DMS 273 treated with DMSO at 0.1 percent for 48 hours (cell line): ENCODE measurements at regions not wholly inside any gene's neighbourhood (a gene's known extent, or its start where the extent isn't known, plus 50 kb on each side); places are given as distances from the start of the nearest gene placed in this dataset.

Experiments used
- DNase-seq: peaks from one replicate; lab custom pipeline; 2025; lab: John Stamatoyannopoulos, UW

DNA sequence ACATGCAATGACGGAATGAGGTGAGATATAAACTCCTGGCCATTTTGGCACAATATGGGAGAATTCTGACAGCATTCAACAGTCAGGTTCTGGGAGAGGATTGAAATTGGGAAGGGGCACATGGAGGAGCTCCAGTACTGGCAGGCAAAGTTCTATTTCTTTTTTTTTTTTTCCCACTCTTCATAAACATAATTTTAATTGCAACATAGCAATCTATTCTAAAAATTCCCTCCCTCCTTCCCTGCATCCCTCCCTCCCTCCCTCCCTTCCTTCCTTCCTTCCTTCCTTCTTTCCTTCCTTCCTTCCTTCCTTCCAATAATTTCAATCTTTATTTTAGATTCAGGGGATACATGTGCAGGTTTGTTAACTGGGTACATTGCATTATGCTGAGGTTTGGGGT is 93.2 kb downstream of the PTCSC3 start:
- DNase-seq, result no peak

DNA sequence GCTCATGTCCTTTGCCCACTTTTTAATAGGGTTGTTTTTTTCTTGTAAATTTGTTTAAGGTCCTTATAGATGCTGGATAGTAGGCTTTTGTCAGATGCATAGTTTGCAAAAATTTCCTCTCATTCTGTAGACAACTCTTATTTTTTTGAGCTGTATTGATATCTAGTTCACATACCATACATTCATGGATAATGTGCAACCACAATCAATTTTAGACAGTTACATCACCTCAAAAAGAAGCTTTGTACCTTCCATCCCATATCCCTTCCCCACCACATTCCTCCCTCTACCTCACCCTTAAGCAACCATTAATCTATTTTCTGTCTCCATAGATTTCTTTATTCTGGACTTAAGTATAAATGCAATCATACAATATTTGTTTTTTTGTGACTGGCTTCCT is 98.4 kb downstream of the PTCSC3 start:
- DNase-seq, result no peak

- no peak for DNase-seq
These were observed 100.3 kb downstream of the PTCSC3 start for GRCh38 chr14:36076197-36076596.

GRCh38 chr14:36075203-36075602 is 101.3 kb downstream of the PTCSC3 start:
- no peak for DNase-seq

DNA sequence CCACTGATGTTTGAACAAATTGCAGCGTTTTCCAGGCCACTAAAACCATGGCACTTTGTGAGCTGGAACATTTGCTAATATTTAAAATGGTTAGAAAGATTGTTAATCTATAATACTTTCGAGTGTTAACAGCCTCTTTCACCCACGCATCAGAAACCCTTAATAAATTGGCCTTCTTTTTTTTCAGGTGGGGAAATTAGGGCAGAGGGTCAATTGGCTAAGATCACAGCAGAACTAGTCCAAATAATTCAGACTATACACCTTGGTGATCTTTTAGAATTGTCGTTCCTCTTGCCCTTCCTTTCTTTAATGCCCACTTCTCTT is 105.8 kb downstream of the PTCSC3 start:
- no peak for DNase-seq

DNA sequence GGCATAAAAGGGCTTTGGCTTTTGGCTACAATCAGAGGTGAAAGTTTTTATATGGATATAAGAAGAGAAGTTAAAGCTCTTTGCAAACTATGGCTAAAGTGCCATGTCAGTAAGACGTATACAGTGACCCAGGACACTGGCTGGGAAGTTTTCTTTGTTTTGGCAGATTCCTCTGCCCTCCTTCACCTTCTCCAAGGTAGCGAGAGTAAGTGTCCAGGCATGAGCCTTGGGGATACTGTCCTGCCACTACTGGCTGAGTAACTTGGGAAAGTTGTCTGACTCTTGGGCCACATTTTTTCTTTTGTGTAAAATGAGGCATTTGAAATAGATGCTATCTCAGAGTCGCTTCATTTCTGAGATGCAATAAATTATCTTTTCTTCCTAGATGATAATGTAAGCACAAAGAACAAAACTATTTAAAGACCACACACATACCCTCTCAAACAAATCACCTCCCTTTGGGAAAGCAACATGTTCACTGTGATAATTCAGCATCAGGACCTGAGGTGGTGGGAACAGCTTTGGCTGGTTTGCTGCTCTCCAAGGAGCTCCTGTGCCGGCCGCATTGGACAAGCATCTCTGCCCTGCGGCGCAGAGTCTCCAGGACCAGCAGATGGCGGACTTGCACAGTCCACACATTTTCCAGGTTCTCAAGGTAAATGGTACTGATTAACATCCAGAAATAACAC is 106.3 kb downstream of the PTCSC3 start:
- peak; percentile 4 for DNase-seq

DNA sequence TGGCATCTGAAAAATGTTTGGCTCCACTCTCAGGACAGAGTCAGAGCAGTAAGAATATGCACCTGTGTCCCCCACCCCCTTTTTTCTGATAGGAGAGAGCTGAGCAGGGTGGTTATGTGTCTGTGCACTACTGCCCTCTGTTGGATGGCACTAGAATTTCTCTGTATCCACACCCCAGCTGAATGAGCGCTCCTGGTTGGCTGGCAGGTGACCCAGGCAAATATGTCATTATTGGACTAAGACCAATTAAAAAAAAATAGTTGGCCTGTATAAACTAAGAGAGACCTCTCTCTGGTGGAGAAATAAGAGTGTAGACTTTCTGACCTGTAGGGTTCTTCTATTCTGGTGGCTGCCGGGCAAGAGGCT is 107.0 kb downstream of the PTCSC3 start:
- peak; percentile 4 for DNase-seq

GRCh38 chr14:36068777-36069534 is 107.6 kb downstream of the PTCSC3 start:
- no peak for DNase-seq

- no peak for DNase-seq
These were observed 108.9 kb downstream of the PTCSC3 start for GRCh38 chr14:36067428-36068187.

DNA sequence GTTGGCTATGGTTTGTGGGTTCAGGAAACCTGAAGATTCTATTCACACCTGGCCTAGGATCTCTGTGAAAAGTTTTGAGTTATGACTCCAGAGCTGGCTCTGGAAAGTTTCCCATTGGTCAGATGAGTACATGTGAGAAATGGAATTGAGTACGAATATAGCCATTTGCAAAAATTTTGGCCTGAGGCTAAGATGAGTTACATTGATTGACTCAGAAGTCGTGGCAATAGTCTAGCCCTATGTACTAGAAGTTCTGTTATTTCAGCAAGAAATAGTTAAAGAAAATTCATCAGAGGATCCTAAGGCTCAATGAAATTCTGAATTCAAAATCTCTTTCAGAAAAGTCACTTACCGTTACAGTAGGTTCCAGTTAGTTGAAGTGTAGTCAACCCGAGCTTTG is 109.9 kb downstream of the PTCSC3 start:
- no peak for DNase-seq

GRCh38 chr14:36065831-36066230 is 110.7 kb downstream of the PTCSC3 start:
- no peak for DNase-seq

DNA sequence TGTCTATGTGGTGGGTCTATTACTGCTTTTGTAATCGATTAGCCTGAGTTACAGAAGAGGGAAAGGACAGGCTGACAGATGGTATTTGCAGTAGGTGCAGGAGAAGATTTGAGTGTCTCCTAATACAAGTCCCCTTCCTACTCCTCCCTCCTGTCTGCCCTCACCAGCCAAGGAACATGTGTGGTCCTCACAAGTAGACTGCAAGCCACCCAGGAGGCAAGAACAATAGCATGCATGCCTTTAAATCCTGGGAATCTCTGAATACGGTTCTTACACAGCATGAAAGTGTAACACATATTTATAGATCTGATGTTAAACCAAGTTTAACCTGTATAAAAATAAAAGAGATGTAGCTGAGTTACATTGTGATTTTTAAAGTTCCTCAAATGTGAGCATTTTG is 117.0 kb downstream of the PTCSC3 start:
- no peak for DNase-seq

DNA sequence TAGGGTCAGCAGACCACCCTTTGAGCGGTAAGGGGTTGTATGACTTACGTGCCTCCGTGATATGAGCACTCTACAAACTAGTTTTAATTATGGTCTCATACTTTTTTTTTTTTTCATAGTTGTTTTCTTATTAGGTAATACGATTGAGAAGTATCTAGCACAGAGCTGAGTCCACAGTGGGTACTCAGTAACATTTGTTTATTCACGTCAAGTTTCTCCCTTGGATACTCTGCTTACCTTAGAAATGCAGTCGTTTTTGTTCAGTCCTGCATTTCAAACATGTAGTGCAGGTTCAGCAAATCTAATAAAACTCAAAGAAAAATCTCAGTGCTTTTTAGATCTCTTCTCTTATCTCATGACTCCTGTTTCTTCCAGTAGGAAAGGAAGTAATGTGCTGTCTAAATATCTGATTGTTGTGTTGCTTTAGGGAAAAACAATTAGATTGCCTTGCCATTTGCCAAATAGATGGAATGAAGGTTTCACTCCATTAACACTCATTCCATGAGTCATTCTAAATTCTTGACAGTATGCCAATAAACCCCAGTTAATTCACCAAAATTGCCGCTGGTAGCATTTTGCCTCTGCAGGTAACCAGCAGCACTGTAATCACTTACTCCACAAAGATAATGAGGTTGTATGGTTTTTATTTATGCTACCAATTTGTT is 118.9 kb downstream of the PTCSC3 start:
- DNase-seq, result no peak

DNA sequence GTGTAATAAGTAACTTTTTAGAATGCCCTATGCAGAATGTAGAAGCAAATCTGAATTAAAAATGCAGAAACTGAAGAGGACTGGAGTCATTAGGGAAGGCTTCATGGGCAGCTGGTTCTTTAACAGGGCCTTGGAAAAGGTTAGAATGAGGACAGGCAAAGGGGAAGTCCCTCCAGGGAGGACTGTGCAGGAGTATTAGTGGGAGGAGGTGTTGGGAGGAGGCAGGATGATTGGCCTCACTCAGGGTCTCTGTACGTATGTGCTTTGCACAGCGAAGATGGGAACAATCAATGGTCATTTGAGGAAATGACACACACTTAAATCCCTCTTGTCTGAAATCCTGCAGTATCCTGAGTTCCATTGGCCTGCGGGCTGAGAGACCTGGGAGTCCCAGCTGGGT is 119.7 kb downstream of the PTCSC3 start:
- DNase-seq, result no peak

GRCh38 chr14:36055681-36056225 is 120.8 kb downstream of the PTCSC3 start:
- DNase-seq, result no peak

DNA sequence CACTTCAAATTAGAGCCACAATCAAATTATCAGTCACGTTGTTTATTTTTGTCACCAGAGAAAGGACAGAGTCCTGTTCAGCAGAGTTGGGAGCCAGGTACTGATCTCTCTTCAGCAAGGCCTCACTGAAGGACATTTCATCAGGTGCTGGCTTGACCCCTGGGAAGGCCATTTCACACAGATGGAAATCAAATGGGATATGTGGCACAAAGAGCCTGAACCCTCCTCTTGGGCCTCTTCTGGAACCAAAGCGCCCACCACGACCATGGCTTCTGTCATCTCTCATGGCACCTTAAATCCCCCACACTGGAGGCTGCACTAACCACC is 121.5 kb downstream of the PTCSC3 start:
- DNase-seq, result no peak

GRCh38 chr14:36054353-36055051 is 122.0 kb downstream of the PTCSC3 start:
- no peak for DNase-seq

- DNase-seq, result no peak
These were observed 123.8 kb downstream of the PTCSC3 start for GRCh38 chr14:36052681-36053080.

- no peak for DNase-seq
These were observed 124.5 kb downstream of the PTCSC3 start for GRCh38 chr14:36052063-36052462.

DNA sequence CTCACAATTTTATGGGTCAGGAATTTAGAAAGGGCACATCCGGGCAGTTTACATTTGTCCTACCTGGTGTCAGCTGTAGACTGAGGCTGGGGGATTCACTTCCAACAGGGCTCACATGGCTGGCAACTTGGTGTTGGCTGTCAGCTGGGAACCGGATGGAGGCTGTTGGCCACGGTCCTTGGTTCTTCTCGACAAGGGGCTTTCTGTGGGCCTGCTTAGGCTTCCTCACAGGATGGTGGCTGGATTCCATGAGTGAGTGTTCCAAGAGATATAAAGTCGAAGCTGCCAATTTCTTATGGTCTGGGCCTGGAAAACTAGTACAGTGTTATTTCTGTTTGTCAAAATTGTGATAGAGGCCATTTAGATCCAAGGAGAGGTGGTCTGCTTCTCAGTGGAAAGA is 127.9 kb downstream of the PTCSC3 start:
- DNase-seq, result no peak

DNA sequence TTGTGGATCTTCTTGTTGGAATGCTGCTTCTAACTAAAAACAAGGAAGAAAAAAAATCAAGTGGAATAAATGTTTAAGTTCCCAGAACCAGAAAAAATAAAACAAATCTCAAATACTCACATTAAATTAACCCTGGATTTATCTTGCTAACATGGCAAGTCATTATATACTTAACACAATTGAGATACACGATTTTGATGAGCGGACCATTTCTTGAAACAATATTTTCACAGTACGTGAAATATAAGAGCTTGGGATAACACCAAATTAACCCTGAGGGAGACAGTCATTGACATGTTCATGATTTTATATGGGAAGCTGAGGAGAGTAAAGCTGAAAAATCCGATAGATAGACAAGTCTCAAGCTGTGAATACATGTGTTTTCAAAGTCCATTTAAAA is 128.6 kb downstream of the PTCSC3 start:
- no peak for DNase-seq

DNA sequence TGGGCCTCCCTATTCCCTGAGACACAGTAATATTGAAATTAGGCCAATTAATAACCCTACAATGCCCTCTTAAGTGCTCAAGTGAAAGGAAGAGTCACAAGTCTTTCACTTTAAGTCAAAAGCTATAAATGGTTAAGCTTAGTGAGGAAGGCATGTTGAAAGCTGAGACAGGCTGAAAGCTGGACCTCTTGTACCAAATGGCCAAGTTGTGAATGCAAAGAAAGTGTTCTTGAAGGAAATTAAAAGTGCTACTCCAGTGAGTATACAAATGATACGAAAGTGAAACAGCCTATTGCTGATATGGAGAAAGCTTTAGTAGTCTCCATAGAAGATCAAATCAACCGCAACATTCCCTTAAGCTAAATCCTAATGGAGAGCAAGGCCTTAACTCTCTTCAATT is 140.8 kb downstream of the PTCSC3 start:
- no peak for DNase-seq
